PC-3 (cell line): ENCODE measurements at regions not wholly inside any gene's neighbourhood (a gene's known extent, or its start where the extent isn't known, plus 50 kb on each side); places are given as distances from the start of the nearest gene placed in this dataset.
"Not testable (repeated sequence)": the region's sequence is repeated elsewhere in the genome, so short reads cannot be mapped to it uniquely, and the experiment has no call there.

Source experiments
- ATAC-seq: fragments of 200-7000 bp; cut with Tn5 transposase; 2 replicates; pipeline ENCODE4 v1.9.1; 2020; ENCODE audit warnings: mild to moderate bottlenecking, moderate library complexity
- BruUV-seq: library from RNA; stranded (reverse); fragments of 400-500 nt; replicated peaks from 2 replicates; lab custom pipeline; 2021; lab: Mats Ljungman, UMichigan
- CTCF ChIA-PET: fragments of 300-600 bp; sonication (Branson Sonifier 250); formaldehyde crosslinking; loops from one replicate; lab custom pipeline; 2022; ENCODE audit warnings: antibody characterized with exemption; lab: Charles Lee
- POLR2A ChIA-PET: fragments of 300-600 bp; sonication (Branson Sonifier 250); formaldehyde crosslinking; loops from one replicate; lab custom pipeline; 2022; ENCODE audit warnings: antibody characterized with exemption; ENCODE audit not compliant: unreplicated experiment; lab: Charles Lee
- DNase-seq: peaks from one replicate; pipeline ENCODE4 v3.0.0-alpha.2; 2015
- H2AFZ ChIP-seq: fragments of 300-600 bp; sonication (generic); 2 replicates; pipeline ENCODE4 v1.6.0; 2016; ENCODE audit warnings: antibody characterized with exemption, low read length
- H3F3A ChIP-seq: fragments of 300-600 bp; sonication (generic); one replicate; pipeline ENCODE4 v1.6.0; 2017; ENCODE audit warnings: antibody characterized with exemption, low read length, control low read depth, mild to moderate bottlenecking; ENCODE audit not compliant: unreplicated experiment
- H3K27ac ChIP-seq: fragments of 300-600 bp; sonication (generic); 2 replicates; pipeline ENCODE4 v1.5.1; 2016; ENCODE audit warnings: mild to moderate bottlenecking, low read length
- H3K27me3 ChIP-seq: fragments of 300-600 bp; sonication (generic); 2 replicates; pipeline ENCODE4 v1.6.1; 2016; ENCODE audit warnings: low read length, mixed read lengths
- H3K36me3 ChIP-seq: fragments of 300-600 bp; sonication (generic); 2 replicates; pipeline ENCODE4 v1.6.1; 2016; ENCODE audit warnings: low read depth, mixed run types, low read length, mixed read lengths
- H3K4me1 ChIP-seq: fragments of 300-600 bp; sonication (generic); 2 replicates; pipeline ENCODE4 v1.5.1; 2016; ENCODE audit warnings: low read length; ENCODE audit not compliant: insufficient read depth
- H3K4me2 ChIP-seq: fragments of 300-600 bp; sonication (generic); 2 replicates; pipeline ENCODE4 v1.6.0; 2016; ENCODE audit warnings: low read length
- H3K4me3 ChIP-seq: fragments of 300-600 bp; sonication (generic); 2 replicates; pipeline ENCODE4 v1.5.1; 2016; ENCODE audit warnings: mild to moderate bottlenecking, low read length, mixed read lengths
- H3K79me2 ChIP-seq: fragments of 300-600 bp; sonication (generic); 2 replicates; pipeline ENCODE4 v1.6.1; 2017; ENCODE audit warnings: low read length, mixed read lengths
- H3K9ac ChIP-seq: fragments of 300-600 bp; sonication (generic); 2 replicates; pipeline ENCODE4 v1.6.0; 2016; ENCODE audit warnings: mild to moderate bottlenecking, low read length
- H3K9me2 ChIP-seq: fragments of 300-600 bp; sonication (generic); replicated peaks from 2 replicates; pipeline ENCODE4 v1.6.1; 2016; ENCODE audit warnings: mixed run types, low read length, mixed read lengths
- H3K9me3 ChIP-seq: fragments of 300-600 bp; sonication (generic); 2 replicates; pipeline ENCODE4 v1.6.1; 2016; ENCODE audit warnings: low read length, mixed read lengths
- H4K20me1 ChIP-seq: fragments of 300-600 bp; sonication (generic); 2 replicates; pipeline ENCODE4 v1.6.1; 2016; ENCODE audit warnings: low read length, mixed read lengths
- CTCF ChIP-seq: fragments of 300-600 bp; sonication (generic); conservative IDR thresholded peaks from 2 replicates; pipeline ENCODE4 v1.5.1; 2017; ENCODE audit warnings: antibody characterized with exemption, low read depth, mild to moderate bottlenecking, low read length
- EZH2 ChIP-seq: fragments of 300-600 bp; sonication (generic); IDR thresholded peaks from one replicate; pipeline ENCODE4 v1.6.1; 2017; ENCODE audit warnings: antibody characterized with exemption, mild to moderate bottlenecking, low read length; ENCODE audit not compliant: unreplicated experiment
- EZH2phosphoT487 ChIP-seq: fragments of 300-600 bp; sonication (generic); IDR thresholded peaks from 2 replicates; pipeline ENCODE4 v1.6.1; 2018; ENCODE audit warnings: mild to moderate bottlenecking, antibody characterized with exemption, low read length, borderline replicate concordance
- intact Hi-C: fragments of 100-400 bp; cut with micrococcal nuclease; formaldehyde crosslinking; loops from 2 replicates; pipeline ENCODE4 v1.9.0; 2023

- H2AFZ ChIP-seq, DNase-seq, H3K79me2 ChIP-seq, H3K4me3 ChIP-seq, H3K9ac ChIP-seq, intact Hi-C loops, BruUV-seq, H3K27ac ChIP-seq, CTCF ChIA-PET, H3K36me3 ChIP-seq, POLR2A ChIA-PET, H3F3A ChIP-seq, H3K27me3 ChIP-seq, ATAC-seq, H3K9me2 ChIP-seq, H4K20me1 ChIP-seq, H3K4me2 ChIP-seq, H3K9me3 ChIP-seq, H3K4me1 ChIP-seq: not testable (repeated sequence)
These were observed 227.7 kb downstream of the CWH43 start for GRCh38 chr4:49213750-49214149.

GRCh38 chr4:49214453-49215081 is 228.5 kb downstream of the CWH43 start:
- H3K36me3 ChIP-seq, ATAC-seq, H3K27ac ChIP-seq, H3K4me2 ChIP-seq, BruUV-seq, POLR2A ChIA-PET, H3K9me2 ChIP-seq, H3F3A ChIP-seq, intact Hi-C loops, H4K20me1 ChIP-seq, H2AFZ ChIP-seq, H3K79me2 ChIP-seq, CTCF ChIA-PET, H3K9me3 ChIP-seq, DNase-seq, H3K4me3 ChIP-seq, H3K4me1 ChIP-seq, H3K27me3 ChIP-seq, H3K9ac ChIP-seq: not testable (repeated sequence)

- BruUV-seq, H2AFZ ChIP-seq, H3K4me2 ChIP-seq, H4K20me1 ChIP-seq, CTCF ChIA-PET, H3F3A ChIP-seq, H3K27ac ChIP-seq, H3K27me3 ChIP-seq, H3K79me2 ChIP-seq, H3K4me3 ChIP-seq, intact Hi-C loops, H3K9me2 ChIP-seq, H3K9ac ChIP-seq, ATAC-seq, H3K9me3 ChIP-seq, H3K4me1 ChIP-seq, H3K36me3 ChIP-seq, DNase-seq, POLR2A ChIA-PET: not testable (repeated sequence)
These were observed 229.0 kb downstream of the CWH43 start for GRCh38 chr4:49215082-49215479.

- CTCF ChIA-PET, H2AFZ ChIP-seq, H3K4me2 ChIP-seq, intact Hi-C loops, H3K9me3 ChIP-seq, H3K4me3 ChIP-seq, ATAC-seq, H3K9ac ChIP-seq, H3K36me3 ChIP-seq, H3K79me2 ChIP-seq, BruUV-seq, H3K4me1 ChIP-seq, DNase-seq, POLR2A ChIA-PET, H3F3A ChIP-seq, H3K9me2 ChIP-seq, H4K20me1 ChIP-seq, H3K27me3 ChIP-seq, H3K27ac ChIP-seq: not testable (repeated sequence)
These were observed 230.5 kb downstream of the CWH43 start for GRCh38 chr4:49216606-49217005.

- ATAC-seq (no peak), DNase-seq (no peak)
- no TSS peak for BruUV-seq
- no peaks in the 10 kb centered on the region for H4K20me1 ChIP-seq
- no peaks in the 10 kb centered on the region for H3K79me2 ChIP-seq
- no peak overlapping the region for H3K9ac ChIP-seq
- TF ChIP-seq EZH2 (no peak), CTCF (no peak), EZH2phosphoT487 (no peak)
- no peaks in the 10 kb centered on the region for H3F3A ChIP-seq
- no peak overlapping the region for H2AFZ ChIP-seq
- no peaks in the 10 kb centered on the region for H3K27me3 ChIP-seq
- H3K4me2 ChIP-seq, result no peak overlapping the region
- H3K27ac ChIP-seq, result no peak overlapping the region
- no peak overlapping the region for H3K4me3 ChIP-seq
- H3K9me3 ChIP-seq, result 0 out of 2 replicates have a peak, but pooled peaks cover 4% of the 10 kb centered on the region
- ChIA-PET POLR2A (no interaction called here), CTCF (no interaction called here)
- H3K9me2 ChIP-seq, result no peaks in the 10 kb centered on the region
- no peaks in the 10 kb centered on the region for H3K4me1 ChIP-seq
- intact Hi-C loops, result no loop called here
- H3K36me3 ChIP-seq, result no peaks in the 10 kb centered on the region
These were observed 231.4 kb downstream of the CWH43 start for GRCh38 chr4:49217492-49217891.

GRCh38 chr4:49218094-49218493 is 232.0 kb downstream of the CWH43 start:
- H2AFZ ChIP-seq, H4K20me1 ChIP-seq, POLR2A ChIA-PET, H3K79me2 ChIP-seq, H3K9me3 ChIP-seq, DNase-seq, H3K4me2 ChIP-seq, BruUV-seq, H3K4me3 ChIP-seq, ATAC-seq, H3K36me3 ChIP-seq, H3K9ac ChIP-seq, H3K9me2 ChIP-seq, intact Hi-C loops, CTCF ChIA-PET, H3K4me1 ChIP-seq, H3K27ac ChIP-seq, H3K27me3 ChIP-seq, H3F3A ChIP-seq: not testable (repeated sequence)
